H9 (cell line): ENCODE measurements at regions not wholly inside any gene's neighbourhood (a gene's known extent, or its start where the extent isn't known, plus 50 kb on each side); places are given as distances from the start of the nearest gene placed in this dataset.

ENCODE experiments used
- DNase-seq: peaks from one replicate; pipeline ENCODE4 v3.0.0-alpha.2; 2017
- H2AFZ ChIP-seq: one replicate; pipeline ENCODE4 v1.6.1; 2013; ENCODE audit warnings: mild to moderate bottlenecking, low read length, control low read depth, moderate library complexity
- H2AK5ac ChIP-seq: 2 replicates; pipeline ENCODE4 v1.6.1; 2013; ENCODE audit warnings: low read length, control low read depth, mixed read lengths; ENCODE audit not compliant: insufficient read length
- H2BK120ac ChIP-seq: one replicate; pipeline ENCODE4 v1.6.1; 2013; ENCODE audit warnings: low read depth, mild to moderate bottlenecking, low read length, control low read depth, inconsistent platforms; ENCODE audit not compliant: poor library complexity, severe bottlenecking
- H2BK12ac ChIP-seq: 2 replicates; pipeline ENCODE4 v1.6.1; 2013; ENCODE audit warnings: low read length, control low read depth, mixed read lengths, low read depth; ENCODE audit not compliant: insufficient read length
- H2BK15ac ChIP-seq: 2 replicates; pipeline ENCODE4 v1.6.1; 2013; ENCODE audit warnings: low read depth, low read length, control low read depth
- H2BK20ac ChIP-seq: one replicate; pipeline ENCODE4 v1.6.1; 2013; ENCODE audit warnings: low read depth, mild to moderate bottlenecking, low read length, control low read depth, inconsistent platforms; ENCODE audit not compliant: poor library complexity, severe bottlenecking
- H2BK5ac ChIP-seq: 2 replicates; pipeline ENCODE4 v1.6.1; 2013; ENCODE audit warnings: low read length, control low read depth, mixed read lengths; ENCODE audit not compliant: insufficient read length
- H3K14ac ChIP-seq: 2 replicates; pipeline ENCODE4 v1.6.1; 2013; ENCODE audit warnings: low read length, control low read depth; ENCODE audit not compliant: insufficient read depth
- H3K18ac ChIP-seq: 2 replicates; pipeline ENCODE4 v1.6.1; 2013; ENCODE audit warnings: low read depth, mild to moderate bottlenecking, mixed read lengths, low read length, control low read depth; ENCODE audit not compliant: insufficient read length
- H3K23ac ChIP-seq: 2 replicates; pipeline ENCODE4 v1.6.1; 2013; ENCODE audit warnings: low read length, control low read depth, mixed read lengths, low read depth; ENCODE audit not compliant: insufficient read length
- H3K23me2 ChIP-seq: 2 replicates; pipeline ENCODE4 v1.6.1; 2013; ENCODE audit warnings: low read depth, mild to moderate bottlenecking, mixed read lengths, low read length, control low read depth; ENCODE audit not compliant: insufficient read length, poor library complexity, severe bottlenecking
- H3K27ac ChIP-seq: 2 replicates; pipeline ENCODE4 v1.5.1; 2013; ENCODE audit warnings: low read length, control low read depth, mixed read lengths, low read depth; ENCODE audit not compliant: insufficient read length
- H3K27me3 ChIP-seq: 2 replicates; pipeline ENCODE4 v1.6.1; 2013; ENCODE audit warnings: low read length, control low read depth, inconsistent platforms; ENCODE audit not compliant: insufficient read depth
- H3K4ac ChIP-seq: 2 replicates; pipeline ENCODE4 v1.6.1; 2013; ENCODE audit warnings: low read depth, mild to moderate bottlenecking, control low read depth, inconsistent platforms, low read length, moderate library complexity
- H3K4me1 ChIP-seq: 2 replicates; pipeline ENCODE4 v1.6.1; 2013; ENCODE audit warnings: low read length, control low read depth, inconsistent platforms; ENCODE audit not compliant: insufficient read depth
- H3K4me2 ChIP-seq: 2 replicates; pipeline ENCODE4 v1.6.1; 2013; ENCODE audit warnings: low read length, control low read depth, mixed read lengths; ENCODE audit not compliant: insufficient read length, insufficient read depth
- H3K56ac ChIP-seq: 2 replicates; pipeline ENCODE4 v1.6.1; 2013; ENCODE audit warnings: low read depth, mild to moderate bottlenecking, mixed read lengths, low read length, control low read depth; ENCODE audit not compliant: insufficient read length
- H3K79me1 ChIP-seq: 2 replicates; pipeline ENCODE4 v1.6.1; 2013; ENCODE audit warnings: low read depth, mild to moderate bottlenecking, moderate library complexity, low read length, control low read depth, inconsistent platforms; ENCODE audit not compliant: insufficient read depth, poor library complexity, severe bottlenecking
- H3K79me2 ChIP-seq: 2 replicates; pipeline ENCODE4 v1.6.1; 2013; ENCODE audit warnings: low read length, control low read depth, inconsistent platforms; ENCODE audit not compliant: insufficient read depth
- H3K9ac ChIP-seq: 2 replicates; pipeline ENCODE4 v1.6.1; 2013; ENCODE audit warnings: low read length, control low read depth, mixed read lengths; ENCODE audit not compliant: insufficient read length; ENCODE audit errors: extremely low read depth
- H3K9me3 ChIP-seq: one replicate; pipeline ENCODE4 v1.6.1; 2013; ENCODE audit warnings: low read depth, low read length, inconsistent platforms; ENCODE audit not compliant: control insufficient read depth
- H3T11ph ChIP-seq: one replicate; pipeline ENCODE4 v1.6.1; 2013; ENCODE audit warnings: mild to moderate bottlenecking, low read length, control low read depth, inconsistent platforms
- H4K20me1 ChIP-seq: one replicate; pipeline ENCODE4 v1.6.1; 2013; ENCODE audit not compliant: control insufficient read depth, insufficient read length, insufficient read depth
- H4K5ac ChIP-seq: 2 replicates; pipeline ENCODE4 v1.6.1; 2013; ENCODE audit warnings: low read depth, mild to moderate bottlenecking, mixed read lengths, low read length, control low read depth; ENCODE audit not compliant: insufficient read length
- H4K8ac ChIP-seq: replicated peaks from 2 replicates; pipeline ENCODE4 v1.6.1; 2013; ENCODE audit warnings: low read length, control low read depth, mixed read lengths, low read depth; ENCODE audit not compliant: insufficient read length
- H4K91ac ChIP-seq: 2 replicates; pipeline ENCODE4 v1.6.1; 2013; ENCODE audit warnings: low read depth, mild to moderate bottlenecking, moderate library complexity, mixed read lengths, low read length, control low read depth; ENCODE audit not compliant: insufficient read length
- H3K27ac Mint-ChIP-seq, 3 experiments: 2 replicates in 2 of 3; 3 replicates in 1 of 3; pipeline ENCODE4 v1.8.0; 2020 to 2021; ENCODE audit warnings: mixed read lengths in 3 of 3, mild to moderate bottlenecking in 1 of 3, moderate library complexity in 1 of 3
- H3K27me3 Mint-ChIP-seq: 2 replicates; pipeline ENCODE4 v1.8.0; 2021; ENCODE audit warnings: low read depth, mild to moderate bottlenecking, moderate library complexity, mixed read lengths
- H3K36me3 Mint-ChIP-seq, 3 experiments: 2 replicates in 2 of 3; 3 replicates in 1 of 3; pipeline ENCODE4 v1.8.0; 2020 to 2021; ENCODE audit warnings: low read depth in 3 of 3, mixed read lengths in 3 of 3; ENCODE audit not compliant: insufficient read depth in 1 of 3
- H3K4me1 Mint-ChIP-seq, 2 experiments: 2 replicates each; pipeline ENCODE4 v1.8.0; 2020; ENCODE audit warnings: mixed read lengths in 2 of 2
- H3K4me3 Mint-ChIP-seq, 2 experiments: 2 replicates in 1 of 2; 3 replicates in 1 of 2; pipeline ENCODE4 v1.8.0; 2020 to 2021; ENCODE audit warnings: mild to moderate bottlenecking in 2 of 2, mixed read lengths in 2 of 2, moderate library complexity in 1 of 2
- H3K9me3 Mint-ChIP-seq, 2 experiments: 2 replicates in 1 of 2; 3 replicates in 1 of 2; pipeline ENCODE4 v1.8.0; 2020; ENCODE audit warnings: mild to moderate bottlenecking in 2 of 2, mixed read lengths in 2 of 2, moderate library complexity in 1 of 2
- CTCF ChIP-seq: fragments of 200-600 bp; sonication (generic); conservative IDR thresholded peaks from 3 replicates; pipeline ENCODE4 v1.8.0; 2021; ENCODE audit warnings: antibody characterized with exemption, mild to moderate bottlenecking
- WGBS: extraction: QIAGEN DNeasy Blood & Tissue Kit; methylation state at CpG from one replicate; pipeline ENCODE4 v1.1.7; 2013; ENCODE audit warnings: missing lambda C conversion rate, low lambda C conversion rate, mixed read lengths; ENCODE audit not compliant: insufficient read length; ENCODE audit errors: extremely low coverage; 5-methylcytosine and 5-hydroxymethylcytosine counted together

DNA sequence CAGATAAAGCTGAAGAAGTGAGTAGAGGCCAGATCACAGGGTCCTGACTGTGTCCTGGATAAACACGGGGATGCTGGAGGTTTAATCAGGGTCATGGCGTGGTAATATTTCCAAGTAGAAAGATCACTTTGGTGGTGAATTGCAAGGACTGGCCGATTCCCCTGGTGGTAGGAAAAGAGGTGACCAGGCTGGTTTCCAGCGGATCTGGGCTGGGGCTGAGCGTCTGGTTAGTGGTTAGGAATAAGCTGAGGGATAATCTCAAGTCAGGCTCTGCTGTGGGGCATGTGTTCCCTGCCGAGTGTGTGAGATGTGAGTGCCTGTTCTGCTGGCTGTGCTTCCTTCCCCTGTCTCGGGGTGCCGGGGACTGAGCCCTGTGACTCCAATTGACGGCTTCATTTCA is 484.0 kb downstream of the TSN start:
- peak; percentile 41; the same call in 2 of the 3 replicates for TF ChIP-seq CTCF

More for the DNA sequence above, 484.0 kb downstream of the TSN start:
- H3K18ac ChIP-seq, result no peak overlapping the region
- H3K9ac ChIP-seq, result no peak overlapping the region
- H4K5ac ChIP-seq, result no peak overlapping the region
- no peak overlapping the region for H2BK12ac ChIP-seq
- no peak overlapping the region for H3K23ac ChIP-seq
- no peaks in the 10 kb centered on the region for H3K27me3 ChIP-seq
- H2BK15ac ChIP-seq, result no peak overlapping the region
- no peaks in the 10 kb centered on the region for H4K20me1 ChIP-seq
- H3K27ac ChIP-seq, result no peak overlapping the region
- no peak overlapping the region for H4K8ac ChIP-seq
- H2BK20ac ChIP-seq, result no peak overlapping the region
- no peak overlapping the region for H2AFZ ChIP-seq
- no peak overlapping the region for H2AK5ac ChIP-seq
- Mint-ChIP-seq H3K36me3 (no peaks in the 10 kb centered on the region), H3K4me3 (no peak overlapping the region), H3K27me3 (peaks cover 7% of the 10 kb centered on the region), H3K4me1 (0 out of 4 replicates have a peak, but pooled peaks cover 0 to 4% of the 10 kb centered on the region in 2 experiments), H3K9me3 (no peaks in the 10 kb centered on the region), H3K27ac (no peak overlapping the region; a peak in 1 of 7 replicates)
- no peaks in the 10 kb centered on the region for H3K23me2 ChIP-seq
- H2BK5ac ChIP-seq, result no peak overlapping the region
- no CpG with 5 or more reads among the region's 9 CpGs for WGBS
- H3K79me2 ChIP-seq, result no peaks in the 10 kb centered on the region
- no peak overlapping the region for H3T11ph ChIP-seq
- no peak overlapping the region for H3K4ac ChIP-seq
- H3K56ac ChIP-seq, result no peak overlapping the region
- no peaks in the 10 kb centered on the region for H3K9me3 ChIP-seq
- no peak for DNase-seq
- H3K14ac ChIP-seq, result no peak overlapping the region
- no peaks in the 10 kb centered on the region for H3K79me1 ChIP-seq
- H2BK120ac ChIP-seq, result no peak overlapping the region
- H3K4me2 ChIP-seq, result no peak overlapping the region
- H3K4me1 ChIP-seq, result peaks cover 3% of the 10 kb centered on the region; the same call in 1 of the 2 replicates
- no peak overlapping the region for H4K91ac ChIP-seq
